OCI-LY3 (cell line): ENCODE measurements at regions not wholly inside any gene's neighbourhood (a gene's known extent, or its start where the extent isn't known, plus 50 kb on each side); places are given as distances from the start of the nearest gene placed in this dataset.

Experiments used
- CTCF ChIP-seq: fragments of 200-600, 300-600 bp; sonication (generic); IDR thresholded peaks from 2 replicates; pipeline ENCODE4 v1.5.1; 2014; ENCODE audit warnings: antibody characterized with exemption, low read length, low read depth
- EZH2phosphoT487 ChIP-seq: fragments of 200-600 bp; shearing (Covaris generic); IDR thresholded peaks from 2 replicates; pipeline ENCODE4 v1.6.1; 2018; ENCODE audit warnings: antibody characterized with exemption, mixed run types, low read depth

GRCh38 chr2:55115761-55116597 lies 65.7 kb upstream of the RTN4 start:
- TF ChIP-seq CTCF (no peak), EZH2phosphoT487 (no peak)
